Endodermal cell (in vitro differentiated cells): ENCODE measurements at regions not wholly inside any gene's neighbourhood (a gene's known extent, or its start where the extent isn't known, plus 50 kb on each side); places are given as distances from the start of the nearest gene placed in this dataset.

Source experiments
- DNase-seq: peaks from one replicate; pipeline ENCODE4 v3.0.0-alpha.2; 2017
- H3K27ac ChIP-seq: 2 replicates; pipeline ENCODE4 v1.5.1; 2013; ENCODE audit warnings: mild to moderate bottlenecking, low read depth, low read length, moderate library complexity
- H3K27me3 ChIP-seq: 2 replicates; pipeline ENCODE4 v1.6.1; 2013; ENCODE audit warnings: mild to moderate bottlenecking, low read length, moderate library complexity; ENCODE audit not compliant: insufficient read depth, control insufficient read depth, poor library complexity, severe bottlenecking
- H3K36me3 ChIP-seq: 2 replicates; pipeline ENCODE4 v1.7.0; 2013; ENCODE audit warnings: mild to moderate bottlenecking, low read length, moderate library complexity; ENCODE audit not compliant: control insufficient read depth, insufficient read depth
- H3K4me1 ChIP-seq: one replicate; pipeline ENCODE4 v1.7.0; 2013; ENCODE audit warnings: low read length; ENCODE audit not compliant: control insufficient read depth, insufficient read depth
- H3K4me3 ChIP-seq: 2 replicates; pipeline ENCODE4 v1.5.1; 2013; ENCODE audit warnings: mild to moderate bottlenecking, low read length, moderate library complexity
- H3K9ac ChIP-seq: 2 replicates; pipeline ENCODE4 v1.6.1; 2013; ENCODE audit warnings: mild to moderate bottlenecking, low read length, moderate library complexity; ENCODE audit not compliant: poor library complexity, severe bottlenecking; ENCODE audit errors: extremely low read depth
- H3K9me3 ChIP-seq: 2 replicates; pipeline ENCODE4 v1.6.1; 2013; ENCODE audit warnings: mild to moderate bottlenecking, low read length, moderate library complexity; ENCODE audit not compliant: control insufficient read depth
- H3K27ac Mint-ChIP-seq: 2 replicates; pipeline ENCODE4 v1.8.0; 2020; ENCODE audit warnings: mixed read lengths
- H3K27me3 Mint-ChIP-seq: 2 replicates; pipeline ENCODE4 v1.8.0; 2021; ENCODE audit warnings: mild to moderate bottlenecking, mixed read lengths; ENCODE audit not compliant: insufficient read depth
- H3K36me3 Mint-ChIP-seq: 2 replicates; pipeline ENCODE4 v1.8.0; 2020; ENCODE audit warnings: low read depth, mixed read lengths
- H3K4me1 Mint-ChIP-seq: 2 replicates; pipeline ENCODE4 v1.8.0; 2020; ENCODE audit warnings: mixed read lengths
- H3K4me3 Mint-ChIP-seq: 2 replicates; pipeline ENCODE4 v1.8.0; 2020; ENCODE audit warnings: mild to moderate bottlenecking, moderate library complexity, mixed read lengths
- H3K9me3 Mint-ChIP-seq: 2 replicates; pipeline ENCODE4 v1.8.0; 2020; ENCODE audit warnings: mild to moderate bottlenecking, mixed read lengths
- WGBS, 2 experiments: methylation state at CpG; one replicate each; pipeline versions ENCODE4 v1.1.5 to v1.1.7; 2013; ENCODE audit warnings: missing lambda C conversion rate in 2 of 2, mixed read lengths in 1 of 2; ENCODE audit not compliant: insufficient coverage in 1 of 2, insufficient read length in 1 of 2; 5-methylcytosine and 5-hydroxymethylcytosine counted together
- TF ChIP-seq, protein P1 (sequence below): fragments of 200-600 bp; sonication (generic); conservative IDR thresholded peaks from 2 replicates; pipeline ENCODE4 v1.5.0; 2021; ENCODE audit warnings: antibody characterized with exemption, mild to moderate bottlenecking

DNA sequence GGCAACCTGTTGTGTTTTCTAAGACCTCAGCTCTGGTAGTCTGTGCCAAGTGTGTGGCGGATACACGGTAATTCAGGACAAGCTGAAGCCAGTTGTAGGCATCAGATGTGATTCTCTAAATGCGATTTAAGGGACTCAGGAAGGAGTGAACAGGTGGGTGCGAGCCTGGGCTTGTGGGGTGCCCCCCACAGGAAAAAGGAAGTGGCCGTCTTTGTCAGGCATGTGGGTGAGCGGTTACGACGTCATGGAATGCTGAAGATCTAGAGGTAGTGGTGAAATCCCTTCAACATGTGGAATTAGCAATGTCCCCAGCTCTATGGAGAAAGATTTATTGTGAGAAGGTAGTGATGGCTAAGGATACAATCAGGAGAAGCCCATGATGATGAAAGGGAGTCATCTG, 95.1 kb upstream of the EXOC2 start:
- Mint-ChIP-seq H3K36me3 (no peaks in the 10 kb centered on the region), H3K27me3 (no peaks in the 10 kb centered on the region), H3K9me3 (peaks cover 5% of the 10 kb centered on the region), H3K4me3 (no peak overlapping the region), H3K27ac (no peak overlapping the region), H3K4me1 (no peaks in the 10 kb centered on the region)
- no peaks in the 10 kb centered on the region for H3K9me3 ChIP-seq
- H3K36me3 ChIP-seq: no peaks in the 10 kb centered on the region
- H3K4me1 ChIP-seq: no peaks in the 10 kb centered on the region
- H3K27me3 ChIP-seq: no peaks in the 10 kb centered on the region
- TF ChIP-seq, protein P1, sequence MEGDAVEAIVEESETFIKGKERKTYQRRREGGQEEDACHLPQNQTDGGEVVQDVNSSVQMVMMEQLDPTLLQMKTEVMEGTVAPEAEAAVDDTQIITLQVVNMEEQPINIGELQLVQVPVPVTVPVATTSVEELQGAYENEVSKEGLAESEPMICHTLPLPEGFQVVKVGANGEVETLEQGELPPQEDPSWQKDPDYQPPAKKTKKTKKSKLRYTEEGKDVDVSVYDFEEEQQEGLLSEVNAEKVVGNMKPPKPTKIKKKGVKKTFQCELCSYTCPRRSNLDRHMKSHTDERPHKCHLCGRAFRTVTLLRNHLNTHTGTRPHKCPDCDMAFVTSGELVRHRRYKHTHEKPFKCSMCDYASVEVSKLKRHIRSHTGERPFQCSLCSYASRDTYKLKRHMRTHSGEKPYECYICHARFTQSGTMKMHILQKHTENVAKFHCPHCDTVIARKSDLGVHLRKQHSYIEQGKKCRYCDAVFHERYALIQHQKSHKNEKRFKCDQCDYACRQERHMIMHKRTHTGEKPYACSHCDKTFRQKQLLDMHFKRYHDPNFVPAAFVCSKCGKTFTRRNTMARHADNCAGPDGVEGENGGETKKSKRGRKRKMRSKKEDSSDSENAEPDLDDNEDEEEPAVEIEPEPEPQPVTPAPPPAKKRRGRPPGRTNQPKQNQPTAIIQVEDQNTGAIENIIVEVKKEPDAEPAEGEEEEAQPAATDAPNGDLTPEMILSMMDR: no peak
- H3K9ac ChIP-seq: no peak overlapping the region
- DNase-seq: no peak
- 93 to 94% methylated on average over 6 to 8 of the region's 8 CpGs for WGBS, 2 experiments
- H3K27ac ChIP-seq: no peak overlapping the region
- no peak overlapping the region for H3K4me3 ChIP-seq

DNA sequence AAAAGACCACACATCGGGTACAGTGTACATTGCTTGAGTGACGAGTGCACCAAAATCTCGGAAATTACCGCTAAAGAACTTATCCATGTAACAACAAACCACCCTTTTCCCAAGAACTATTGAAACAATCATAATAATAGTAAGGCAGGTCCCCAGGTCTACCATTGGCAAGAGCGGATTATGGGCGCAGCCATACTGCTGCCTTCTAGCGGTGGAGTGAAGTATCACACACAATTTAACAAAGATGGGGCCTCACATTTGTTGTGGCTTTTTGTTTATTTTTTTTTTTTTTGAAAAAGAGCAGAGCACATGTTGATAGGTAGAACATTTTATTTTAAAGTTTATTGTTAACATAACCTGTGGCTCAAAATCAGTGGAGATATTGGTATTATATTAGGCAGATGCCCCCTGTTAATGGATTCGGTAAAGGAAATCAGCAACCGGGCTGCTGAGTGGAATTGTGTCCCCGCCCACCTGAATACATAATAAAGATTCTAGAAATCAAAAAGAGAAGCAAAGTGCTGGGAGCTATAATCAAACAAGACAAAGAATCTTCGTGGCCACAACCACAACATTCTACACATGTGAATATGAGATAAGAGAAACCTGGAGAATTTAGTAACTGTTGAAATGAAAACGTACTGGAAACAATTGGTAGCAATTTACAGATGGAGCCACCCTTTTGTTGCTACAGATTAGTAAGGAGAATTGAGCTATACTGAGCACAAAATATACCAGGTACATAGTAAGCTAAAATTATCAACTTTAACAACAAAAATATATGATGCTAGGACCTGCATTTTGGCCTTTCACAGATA, 94.2 kb upstream of the EXOC2 start:
- Mint-ChIP-seq H3K27me3 (no peaks in the 10 kb centered on the region), H3K36me3 (no peaks in the 10 kb centered on the region), H3K9me3 (peaks cover 5% of the 10 kb centered on the region), H3K4me3 (no peak overlapping the region), H3K4me1 (no peaks in the 10 kb centered on the region), H3K27ac (no peak overlapping the region)
- 73 to 87% methylated on average over 5 to 12 of the region's 12 CpGs for WGBS, 2 experiments
- peak; percentile 69 for DNase-seq
- H3K4me3 ChIP-seq: no peak overlapping the region
- TF ChIP-seq, protein P1: peak; percentile 83
- H3K36me3 ChIP-seq: no peaks in the 10 kb centered on the region
- no peaks in the 10 kb centered on the region for H3K9me3 ChIP-seq
- H3K4me1 ChIP-seq: no peaks in the 10 kb centered on the region
- no peaks in the 10 kb centered on the region for H3K27me3 ChIP-seq
- H3K9ac ChIP-seq: no peak overlapping the region
- H3K27ac ChIP-seq: no peak overlapping the region

DNA sequence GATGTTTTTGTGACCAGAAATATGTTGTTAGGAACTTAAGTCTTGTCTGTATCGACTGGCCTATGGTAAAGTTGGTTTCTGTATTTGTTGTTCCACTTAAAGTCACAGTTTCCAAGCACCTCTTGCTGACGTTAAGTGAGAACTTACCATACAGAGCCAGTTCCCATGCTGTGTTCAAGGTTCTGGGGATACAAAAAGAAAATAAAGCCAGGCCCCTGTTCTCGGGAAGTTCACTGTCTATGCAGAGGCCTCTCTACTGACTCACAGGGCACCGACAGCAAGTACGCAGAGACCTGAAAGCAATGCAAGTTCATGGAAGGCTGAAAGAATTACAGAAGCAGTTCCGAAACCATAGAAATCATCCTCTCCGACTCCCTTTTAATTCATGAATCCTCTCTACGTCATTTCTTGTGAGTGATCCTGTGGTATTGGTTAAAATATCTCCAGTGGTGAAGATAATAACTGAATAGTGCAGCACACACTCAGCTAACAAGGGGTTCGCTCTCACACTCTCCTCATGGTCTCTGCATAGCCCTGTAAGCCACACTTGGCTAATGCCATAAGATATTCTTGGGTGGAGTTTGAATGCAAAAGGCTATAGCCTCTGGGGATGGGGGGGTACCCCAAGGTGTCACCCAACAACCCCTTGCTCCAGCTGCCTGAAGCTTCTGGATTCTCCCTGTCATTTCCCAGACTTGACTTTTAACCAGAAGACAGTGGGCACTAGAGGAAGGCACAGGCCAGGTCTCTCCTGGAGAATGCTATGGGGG, 91.2 kb upstream of the EXOC2 start:
- H3K9ac ChIP-seq: no peak overlapping the region
- no peaks in the 10 kb centered on the region for H3K36me3 ChIP-seq
- no peaks in the 10 kb centered on the region for H3K27me3 Mint-ChIP-seq
- H3K27ac ChIP-seq: no peak overlapping the region
- H3K9me3 Mint-ChIP-seq: no peaks in the 10 kb centered on the region
- H3K4me1 Mint-ChIP-seq: no peaks in the 10 kb centered on the region
- no peak for DNase-seq
- H3K4me3 Mint-ChIP-seq: no peak overlapping the region
- H3K36me3 Mint-ChIP-seq: no peaks in the 10 kb centered on the region
- no peak overlapping the region for H3K4me3 ChIP-seq
- TF ChIP-seq, protein P1: no peak
- WGBS, 2 experiments: 87 to 91% methylated on average over 7 to 9 of the region's 9 CpGs
- no peaks in the 10 kb centered on the region for H3K27me3 ChIP-seq
- H3K9me3 ChIP-seq: no peaks in the 10 kb centered on the region
- H3K27ac Mint-ChIP-seq: no peak overlapping the region
- H3K4me1 ChIP-seq: no peaks in the 10 kb centered on the region
